CD8-positive, alpha-beta memory T cell (primary cell): ENCODE measurements at regions not wholly inside any gene's neighbourhood (a gene's known extent, or its start where the extent isn't known, plus 50 kb on each side); places are given as distances from the start of the nearest gene placed in this dataset.
A peak's percentile ranks its signal among the peaks of the same experiment; 100 is the strongest.

Source experiments
- CTCF ChIA-PET: fragments of 350-600 bp; sonication (Branson Sonifier 250); formaldehyde crosslinking; loops from one replicate; lab custom pipeline; 2021; ENCODE audit warnings: antibody characterized with exemption; lab: Charles Lee
- POLR2A ChIA-PET: fragments of 350-600 bp; sonication (Branson Sonifier 250); formaldehyde crosslinking; loops from one replicate; lab custom pipeline; 2021; ENCODE audit warnings: antibody characterized with exemption; lab: Charles Lee
- DNase-seq, 5 donors: peaks; one replicate each; pipeline versions ENCODE4 v3.0.0 to v3.0.0-alpha.2; 2020 to 2022; ENCODE audit warnings: mixed read lengths in 1 of 5
- H3K27ac ChIP-seq: one replicate; pipeline ENCODE4 v1.7.0; 2013; ENCODE audit warnings: low read depth, mild to moderate bottlenecking, low read length, moderate library complexity
- H3K27me3 ChIP-seq: 2 replicates; pipeline ENCODE4 v1.7.0; 2013; ENCODE audit warnings: low read length, mild to moderate bottlenecking; ENCODE audit not compliant: insufficient read depth, poor library complexity, severe bottlenecking
- H3K36me3 ChIP-seq: 2 replicates; pipeline ENCODE4 v1.7.0; 2013; ENCODE audit warnings: mild to moderate bottlenecking, low read length, moderate library complexity; ENCODE audit not compliant: insufficient read depth
- H3K4me1 ChIP-seq: 2 replicates; pipeline ENCODE4 v1.7.0; 2013; ENCODE audit warnings: mild to moderate bottlenecking, low read length, moderate library complexity; ENCODE audit not compliant: insufficient read depth
- H3K4me3 ChIP-seq: 2 replicates; pipeline ENCODE4 v1.7.0; 2013; ENCODE audit warnings: mild to moderate bottlenecking, low read length
- H3K9me3 ChIP-seq: 2 replicates; pipeline ENCODE4 v1.7.0; 2013; ENCODE audit warnings: mild to moderate bottlenecking, low read length
- H3K27ac Mint-ChIP-seq, 8 donors: one replicate each; pipeline ENCODE4 v1.8.0; 2020 to 2021; ENCODE audit warnings: mixed read lengths in 8 of 8, mild to moderate bottlenecking in 6 of 8, inconsistent platforms in 3 of 8, moderate library complexity in 3 of 8
- H3K27me3 Mint-ChIP-seq, 2 donors: one replicate each; pipeline ENCODE4 v1.8.0; 2020 to 2021; ENCODE audit warnings: mixed read lengths in 2 of 2, mild to moderate bottlenecking in 1 of 2, moderate library complexity in 1 of 2
- H3K36me3 Mint-ChIP-seq, 3 donors: one replicate each; pipeline ENCODE4 v1.8.0; 2020 to 2021; ENCODE audit warnings: mixed read lengths in 3 of 3, inconsistent platforms in 1 of 3, mild to moderate bottlenecking in 1 of 3
- H3K4me1 Mint-ChIP-seq, 3 donors: one replicate each; pipeline ENCODE4 v1.8.0; 2020 to 2021; ENCODE audit warnings: mixed read lengths in 3 of 3, inconsistent platforms in 1 of 3, mild to moderate bottlenecking in 1 of 3
- H3K4me3 Mint-ChIP-seq, 7 donors: one replicate each; pipeline ENCODE4 v1.8.0; 2020 to 2021; ENCODE audit warnings: mixed read lengths in 7 of 7, mild to moderate bottlenecking in 6 of 7, moderate library complexity in 4 of 7, inconsistent platforms in 2 of 7
- H3K9me3 Mint-ChIP-seq, 5 donors: one replicate each; pipeline ENCODE4 v1.8.0; 2020 to 2022; ENCODE audit warnings: mixed read lengths in 5 of 5, mild to moderate bottlenecking in 3 of 5, moderate library complexity in 2 of 5, inconsistent platforms in 1 of 5

GRCh38 chr2:12176623-12177454 is 430.4 kb downstream of the LPIN1 start:
- Mint-ChIP-seq H3K9me3 (no peaks in the 10 kb centered on the region), H3K27ac (peak overlapping the region in 3 of 8 donors; percentile 30 to 76 (median 42)), H3K36me3 (no peaks in the 10 kb centered on the region), H3K4me3 (peak overlapping the region in 6 of 7 donors; percentile 9 to 73 (median 37)), H3K4me1 (peaks cover 22 to 42% (median 27%) of the 10 kb centered on the region in 3 donors), H3K27me3 (no peaks in the 10 kb centered on the region)
- Histone ChIP-seq H3K4me1 (peaks cover 30% of the 10 kb centered on the region), H3K27me3 (no peaks in the 10 kb centered on the region), H3K36me3 (no peaks in the 10 kb centered on the region), H3K27ac (peak overlapping the region; percentile 52), H3K9me3 (no peaks in the 10 kb centered on the region), H3K4me3 (peak overlapping the region; percentile 27)
- ChIA-PET CTCF (interaction anchor here (0.8 kb wide), 1 partner anchor 8 kb away, joined by 3 read pairs; no protein-coding TSS in a partner anchor), POLR2A (no interaction called here)
- no peak for DNase-seq

GRCh38 chr2:12177455-12178288 is 431.2 kb downstream of the LPIN1 start:
- Mint-ChIP-seq H3K27me3 (peaks cover 0 to 4% of the 10 kb centered on the region in 2 donors), H3K27ac (peak overlapping the region in 4 of 8 donors; percentile 18 to 76 (median 46)), H3K9me3 (no peaks in the 10 kb centered on the region), H3K4me1 (peaks cover 22 to 42% (median 27%) of the 10 kb centered on the region in 3 donors), H3K36me3 (no peaks in the 10 kb centered on the region), H3K4me3 (peak overlapping the region in 5 of 7 donors; percentile 4 to 73 (median 44))
- CTCF ChIA-PET: interaction anchor here (0.8 kb wide), 1 partner anchor 9 kb away, joined by 3 read pairs; no protein-coding TSS in a partner anchor
- peaks cover 30% of the 10 kb centered on the region for H3K4me1 ChIP-seq
- no peaks in the 10 kb centered on the region for H3K27me3 ChIP-seq
- H3K27ac ChIP-seq: peak overlapping the region; percentile 52
- DNase-seq: peak in 2 of 5 donors; percentile 7 to 20
- no peaks in the 10 kb centered on the region for H3K9me3 ChIP-seq
- POLR2A ChIA-PET: no interaction called here
- no peaks in the 10 kb centered on the region for H3K36me3 ChIP-seq
- peak overlapping the region; percentile 27 for H3K4me3 ChIP-seq

GRCh38 chr2:12178289-12179080 is 432.1 kb downstream of the LPIN1 start:
- CTCF ChIA-PET: interaction anchor here (1.0 kb wide), 1 partner anchor 538 kb away, joined by 3 read pairs; no protein-coding TSS in a partner anchor
- DNase-seq: no peak
- POLR2A ChIA-PET: interaction anchor here (0.6 kb wide), 1 partner anchor 93 kb away, joined by 3 read pairs; no protein-coding TSS in a partner anchor
- Histone ChIP-seq H3K9me3 (no peaks in the 10 kb centered on the region), H3K27ac (peak overlapping the region; percentile 52), H3K36me3 (no peaks in the 10 kb centered on the region), H3K4me1 (peaks cover 30% of the 10 kb centered on the region), H3K4me3 (no peak overlapping the region), H3K27me3 (no peaks in the 10 kb centered on the region)
- Mint-ChIP-seq H3K36me3 (no peaks in the 10 kb centered on the region), H3K27me3 (peaks cover 1 to 4% of the 10 kb centered on the region in 2 donors), H3K4me3 (peak overlapping the region in 1 of 7 donors; percentile 44), H3K4me1 (peaks cover 22 to 42% (median 27%) of the 10 kb centered on the region in 3 donors), H3K27ac (peak overlapping the region in 3 of 8 donors; percentile 26 to 68 (median 67)), H3K9me3 (no peaks in the 10 kb centered on the region)

GRCh38 chr2:12180031-12180430 is 433.6 kb downstream of the LPIN1 start:
- peaks cover 4% of the 10 kb centered on the region in 2 donors for H3K27me3 Mint-ChIP-seq
- peaks cover 22 to 42% (median 27%) of the 10 kb centered on the region in 3 donors for H3K4me1 Mint-ChIP-seq
- Histone ChIP-seq H3K4me1 (peaks cover 30% of the 10 kb centered on the region), H3K36me3 (no peaks in the 10 kb centered on the region), H3K4me3 (no peak overlapping the region), H3K27ac (no peak overlapping the region), H3K27me3 (no peaks in the 10 kb centered on the region), H3K9me3 (no peaks in the 10 kb centered on the region)
- no peaks in the 10 kb centered on the region for H3K36me3 Mint-ChIP-seq
- no peaks in the 10 kb centered on the region for H3K9me3 Mint-ChIP-seq
- no peak for DNase-seq
- CTCF ChIA-PET: no interaction called here
- POLR2A ChIA-PET: no interaction called here
- H3K27ac Mint-ChIP-seq: no peak overlapping the region
- H3K4me3 Mint-ChIP-seq: no peak overlapping the region

GRCh38 chr2:12183032-12183645 is 436.7 kb downstream of the LPIN1 start:
- Mint-ChIP-seq H3K4me1 (peaks cover 1 to 13% (median 2%) of the 10 kb centered on the region in 3 donors), H3K27ac (no peak overlapping the region), H3K9me3 (no peaks in the 10 kb centered on the region), H3K4me3 (no peak overlapping the region), H3K36me3 (no peaks in the 10 kb centered on the region), H3K27me3 (peaks cover 4 to 5% of the 10 kb centered on the region in 2 donors)
- no peaks in the 10 kb centered on the region for H3K27me3 ChIP-seq
- no peak for DNase-seq
- ChIA-PET POLR2A (no interaction called here), CTCF (no interaction called here)
- no peaks in the 10 kb centered on the region for H3K9me3 ChIP-seq
- no peak overlapping the region for H3K27ac ChIP-seq
- H3K36me3 ChIP-seq: no peaks in the 10 kb centered on the region
- no peak overlapping the region for H3K4me3 ChIP-seq
- H3K4me1 ChIP-seq: peaks cover 8% of the 10 kb centered on the region

GRCh38 chr2:12192762-12193161 is 446.3 kb downstream of the LPIN1 start:
- Histone ChIP-seq H3K27me3 (no peaks in the 10 kb centered on the region), H3K27ac (no peak overlapping the region), H3K9me3 (peaks cover 5% of the 10 kb centered on the region), H3K4me1 (peaks cover 11% of the 10 kb centered on the region), H3K4me3 (peak overlapping the region; percentile 13), H3K36me3 (no peaks in the 10 kb centered on the region)
- Mint-ChIP-seq H3K27me3 (peaks cover 4 to 5% of the 10 kb centered on the region in 2 donors), H3K9me3 (peaks cover 0 to 10% (median 0%) of the 10 kb centered on the region in 5 donors), H3K4me3 (peak overlapping the region in 1 of 7 donors; percentile 15), H3K4me1 (peaks cover 7 to 15% (median 13%) of the 10 kb centered on the region in 3 donors), H3K27ac (peak overlapping the region in 1 of 8 donors; percentile 55), H3K36me3 (peaks cover 0 to 12% (median 0%) of the 10 kb centered on the region in 3 donors)
- ChIA-PET CTCF (no interaction called here), POLR2A (no interaction called here)
- no peak for DNase-seq

GRCh38 chr2:12194968-12195367 is 448.5 kb downstream of the LPIN1 start:
- CTCF ChIA-PET: interaction anchor here (0.7 kb wide), 1 partner anchor 20 kb away, joined by 3 read pairs; no protein-coding TSS in a partner anchor
- POLR2A ChIA-PET: no interaction called here
- no peaks in the 10 kb centered on the region for H3K36me3 ChIP-seq
- Mint-ChIP-seq H3K4me3 (no peak overlapping the region), H3K4me1 (peaks cover 7 to 15% (median 13%) of the 10 kb centered on the region in 3 donors), H3K36me3 (peaks cover 0 to 17% (median 0%) of the 10 kb centered on the region in 3 donors), H3K9me3 (peaks cover 0 to 10% (median 5%) of the 10 kb centered on the region in 5 donors), H3K27ac (no peak overlapping the region), H3K27me3 (peaks cover 3 to 4% of the 10 kb centered on the region in 2 donors)
- H3K4me1 ChIP-seq: peaks cover 11% of the 10 kb centered on the region
- DNase-seq: no peak
- H3K4me3 ChIP-seq: no peak overlapping the region
- H3K27ac ChIP-seq: no peak overlapping the region
- peaks cover 5% of the 10 kb centered on the region for H3K9me3 ChIP-seq
- no peaks in the 10 kb centered on the region for H3K27me3 ChIP-seq
